H9 (cell line): ENCODE measurements at regions not wholly inside any gene's neighbourhood (a gene's known extent, or its start where the extent isn't known, plus 50 kb on each side); places are given as distances from the start of the nearest gene placed in this dataset.

ENCODE experiments used
- DNase-seq: peaks from one replicate; pipeline ENCODE4 v3.0.0-alpha.2; 2017
- H2AFZ ChIP-seq: one replicate; pipeline ENCODE4 v1.6.1; 2013; ENCODE audit warnings: mild to moderate bottlenecking, low read length, control low read depth, moderate library complexity
- H2AK5ac ChIP-seq: 2 replicates; pipeline ENCODE4 v1.6.1; 2013; ENCODE audit warnings: low read length, control low read depth, mixed read lengths; ENCODE audit not compliant: insufficient read length
- H2BK120ac ChIP-seq: one replicate; pipeline ENCODE4 v1.6.1; 2013; ENCODE audit warnings: low read depth, mild to moderate bottlenecking, low read length, control low read depth, inconsistent platforms; ENCODE audit not compliant: poor library complexity, severe bottlenecking
- H2BK12ac ChIP-seq: 2 replicates; pipeline ENCODE4 v1.6.1; 2013; ENCODE audit warnings: low read length, control low read depth, mixed read lengths, low read depth; ENCODE audit not compliant: insufficient read length
- H2BK15ac ChIP-seq: 2 replicates; pipeline ENCODE4 v1.6.1; 2013; ENCODE audit warnings: low read depth, low read length, control low read depth
- H2BK20ac ChIP-seq: one replicate; pipeline ENCODE4 v1.6.1; 2013; ENCODE audit warnings: low read depth, mild to moderate bottlenecking, low read length, control low read depth, inconsistent platforms; ENCODE audit not compliant: poor library complexity, severe bottlenecking
- H2BK5ac ChIP-seq: 2 replicates; pipeline ENCODE4 v1.6.1; 2013; ENCODE audit warnings: low read length, control low read depth, mixed read lengths; ENCODE audit not compliant: insufficient read length
- H3K14ac ChIP-seq: 2 replicates; pipeline ENCODE4 v1.6.1; 2013; ENCODE audit warnings: low read length, control low read depth; ENCODE audit not compliant: insufficient read depth
- H3K18ac ChIP-seq: 2 replicates; pipeline ENCODE4 v1.6.1; 2013; ENCODE audit warnings: low read depth, mild to moderate bottlenecking, mixed read lengths, low read length, control low read depth; ENCODE audit not compliant: insufficient read length
- H3K23ac ChIP-seq: 2 replicates; pipeline ENCODE4 v1.6.1; 2013; ENCODE audit warnings: low read length, control low read depth, mixed read lengths, low read depth; ENCODE audit not compliant: insufficient read length
- H3K23me2 ChIP-seq: 2 replicates; pipeline ENCODE4 v1.6.1; 2013; ENCODE audit warnings: low read depth, mild to moderate bottlenecking, mixed read lengths, low read length, control low read depth; ENCODE audit not compliant: insufficient read length, poor library complexity, severe bottlenecking
- H3K27ac ChIP-seq: 2 replicates; pipeline ENCODE4 v1.5.1; 2013; ENCODE audit warnings: low read length, control low read depth, mixed read lengths, low read depth; ENCODE audit not compliant: insufficient read length
- H3K27me3 ChIP-seq: 2 replicates; pipeline ENCODE4 v1.6.1; 2013; ENCODE audit warnings: low read length, control low read depth, inconsistent platforms; ENCODE audit not compliant: insufficient read depth
- H3K4ac ChIP-seq: 2 replicates; pipeline ENCODE4 v1.6.1; 2013; ENCODE audit warnings: low read depth, mild to moderate bottlenecking, control low read depth, inconsistent platforms, low read length, moderate library complexity
- H3K4me1 ChIP-seq: 2 replicates; pipeline ENCODE4 v1.6.1; 2013; ENCODE audit warnings: low read length, control low read depth, inconsistent platforms; ENCODE audit not compliant: insufficient read depth
- H3K4me2 ChIP-seq: 2 replicates; pipeline ENCODE4 v1.6.1; 2013; ENCODE audit warnings: low read length, control low read depth, mixed read lengths; ENCODE audit not compliant: insufficient read length, insufficient read depth
- H3K56ac ChIP-seq: 2 replicates; pipeline ENCODE4 v1.6.1; 2013; ENCODE audit warnings: low read depth, mild to moderate bottlenecking, mixed read lengths, low read length, control low read depth; ENCODE audit not compliant: insufficient read length
- H3K79me1 ChIP-seq: 2 replicates; pipeline ENCODE4 v1.6.1; 2013; ENCODE audit warnings: low read depth, mild to moderate bottlenecking, moderate library complexity, low read length, control low read depth, inconsistent platforms; ENCODE audit not compliant: insufficient read depth, poor library complexity, severe bottlenecking
- H3K79me2 ChIP-seq: 2 replicates; pipeline ENCODE4 v1.6.1; 2013; ENCODE audit warnings: low read length, control low read depth, inconsistent platforms; ENCODE audit not compliant: insufficient read depth
- H3K9ac ChIP-seq: 2 replicates; pipeline ENCODE4 v1.6.1; 2013; ENCODE audit warnings: low read length, control low read depth, mixed read lengths; ENCODE audit not compliant: insufficient read length; ENCODE audit errors: extremely low read depth
- H3K9me3 ChIP-seq: one replicate; pipeline ENCODE4 v1.6.1; 2013; ENCODE audit warnings: low read depth, low read length, inconsistent platforms; ENCODE audit not compliant: control insufficient read depth
- H3T11ph ChIP-seq: one replicate; pipeline ENCODE4 v1.6.1; 2013; ENCODE audit warnings: mild to moderate bottlenecking, low read length, control low read depth, inconsistent platforms
- H4K20me1 ChIP-seq: one replicate; pipeline ENCODE4 v1.6.1; 2013; ENCODE audit not compliant: control insufficient read depth, insufficient read length, insufficient read depth
- H4K5ac ChIP-seq: 2 replicates; pipeline ENCODE4 v1.6.1; 2013; ENCODE audit warnings: low read depth, mild to moderate bottlenecking, mixed read lengths, low read length, control low read depth; ENCODE audit not compliant: insufficient read length
- H4K8ac ChIP-seq: replicated peaks from 2 replicates; pipeline ENCODE4 v1.6.1; 2013; ENCODE audit warnings: low read length, control low read depth, mixed read lengths, low read depth; ENCODE audit not compliant: insufficient read length
- H4K91ac ChIP-seq: 2 replicates; pipeline ENCODE4 v1.6.1; 2013; ENCODE audit warnings: low read depth, mild to moderate bottlenecking, moderate library complexity, mixed read lengths, low read length, control low read depth; ENCODE audit not compliant: insufficient read length
- H3K27ac Mint-ChIP-seq, 3 experiments: 2 replicates in 2 of 3; 3 replicates in 1 of 3; pipeline ENCODE4 v1.8.0; 2020 to 2021; ENCODE audit warnings: mixed read lengths in 3 of 3, mild to moderate bottlenecking in 1 of 3, moderate library complexity in 1 of 3
- H3K27me3 Mint-ChIP-seq: 2 replicates; pipeline ENCODE4 v1.8.0; 2021; ENCODE audit warnings: low read depth, mild to moderate bottlenecking, moderate library complexity, mixed read lengths
- H3K36me3 Mint-ChIP-seq, 3 experiments: 2 replicates in 2 of 3; 3 replicates in 1 of 3; pipeline ENCODE4 v1.8.0; 2020 to 2021; ENCODE audit warnings: low read depth in 3 of 3, mixed read lengths in 3 of 3; ENCODE audit not compliant: insufficient read depth in 1 of 3
- H3K4me1 Mint-ChIP-seq, 2 experiments: 2 replicates each; pipeline ENCODE4 v1.8.0; 2020; ENCODE audit warnings: mixed read lengths in 2 of 2
- H3K4me3 Mint-ChIP-seq, 2 experiments: 2 replicates in 1 of 2; 3 replicates in 1 of 2; pipeline ENCODE4 v1.8.0; 2020 to 2021; ENCODE audit warnings: mild to moderate bottlenecking in 2 of 2, mixed read lengths in 2 of 2, moderate library complexity in 1 of 2
- H3K9me3 Mint-ChIP-seq, 2 experiments: 2 replicates in 1 of 2; 3 replicates in 1 of 2; pipeline ENCODE4 v1.8.0; 2020; ENCODE audit warnings: mild to moderate bottlenecking in 2 of 2, mixed read lengths in 2 of 2, moderate library complexity in 1 of 2
- WGBS: extraction: QIAGEN DNeasy Blood & Tissue Kit; methylation state at CpG from one replicate; pipeline ENCODE4 v1.1.7; 2013; ENCODE audit warnings: missing lambda C conversion rate, low lambda C conversion rate, mixed read lengths; ENCODE audit not compliant: insufficient read length; ENCODE audit errors: extremely low coverage; 5-methylcytosine and 5-hydroxymethylcytosine counted together
- TF ChIP-seq, protein P1 (sequence below): fragments of 200-600 bp; sonication (generic); conservative IDR thresholded peaks from 3 replicates; pipeline ENCODE4 v1.8.0; 2021; ENCODE audit warnings: antibody characterized with exemption, mild to moderate bottlenecking

DNA sequence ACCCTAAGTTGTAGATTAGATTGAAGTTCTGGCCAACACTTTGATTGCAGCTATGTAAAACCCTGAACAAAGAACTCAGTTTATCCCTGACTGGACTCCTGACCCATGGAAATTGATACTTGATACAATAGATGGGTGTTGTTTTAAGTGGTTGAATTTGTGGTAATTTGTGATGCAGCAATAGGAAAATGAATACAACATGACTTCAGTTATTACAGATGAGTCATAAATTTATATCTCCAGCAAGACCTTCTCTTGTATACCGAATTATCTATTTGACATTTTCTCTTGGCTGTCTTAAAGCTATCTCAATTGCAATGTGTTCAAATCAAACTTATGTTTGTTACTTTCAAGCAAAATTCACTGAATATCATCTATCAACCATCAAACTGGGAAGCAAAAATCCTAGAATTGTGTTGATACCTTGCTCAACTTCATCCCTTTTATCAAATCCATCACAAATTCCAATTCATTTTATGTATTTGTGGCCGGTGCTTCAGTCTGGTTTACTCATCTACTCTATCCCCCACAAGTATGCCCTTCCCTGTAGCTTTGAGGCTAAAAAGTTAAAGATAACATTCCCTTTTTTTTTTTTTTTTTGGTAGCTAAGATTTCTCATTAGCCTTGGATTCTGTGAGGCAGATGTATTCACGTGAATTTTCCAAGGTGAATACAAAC lies 129.4 kb upstream of the CENPW start:
- Histone ChIP-seq H4K8ac (no peak overlapping the region), H3K23ac (no peak overlapping the region), H3K56ac (no peak overlapping the region), H4K5ac (no peak overlapping the region), H2BK120ac (no peak overlapping the region), H3K9ac (no peak overlapping the region), H3K4ac (no peak overlapping the region), H4K91ac (no peak overlapping the region), H4K20me1 (no peaks in the 10 kb centered on the region), H3K27ac (no peak overlapping the region), H3K14ac (no peak overlapping the region), H3K4me2 (no peak overlapping the region), H3K79me1 (no peaks in the 10 kb centered on the region), H2BK20ac (no peak overlapping the region), H3K27me3 (no peaks in the 10 kb centered on the region), H3T11ph (no peak overlapping the region), H3K18ac (no peak overlapping the region), H2BK15ac (no peak overlapping the region), H3K4me1 (no peaks in the 10 kb centered on the region; the same call in 1 of the 2 replicates), H2BK5ac (no peak overlapping the region), H2BK12ac (no peak overlapping the region), H2AK5ac (no peak overlapping the region), H3K23me2 (no peaks in the 10 kb centered on the region), H3K79me2 (no peaks in the 10 kb centered on the region), H3K9me3 (no peaks in the 10 kb centered on the region), H2AFZ (no peak overlapping the region)
- H3K36me3 Mint-ChIP-seq = no peaks in the 10 kb centered on the region
- H3K27ac Mint-ChIP-seq = no peak overlapping the region
- H3K4me3 Mint-ChIP-seq = no peak overlapping the region
- TF ChIP-seq, protein P1, sequence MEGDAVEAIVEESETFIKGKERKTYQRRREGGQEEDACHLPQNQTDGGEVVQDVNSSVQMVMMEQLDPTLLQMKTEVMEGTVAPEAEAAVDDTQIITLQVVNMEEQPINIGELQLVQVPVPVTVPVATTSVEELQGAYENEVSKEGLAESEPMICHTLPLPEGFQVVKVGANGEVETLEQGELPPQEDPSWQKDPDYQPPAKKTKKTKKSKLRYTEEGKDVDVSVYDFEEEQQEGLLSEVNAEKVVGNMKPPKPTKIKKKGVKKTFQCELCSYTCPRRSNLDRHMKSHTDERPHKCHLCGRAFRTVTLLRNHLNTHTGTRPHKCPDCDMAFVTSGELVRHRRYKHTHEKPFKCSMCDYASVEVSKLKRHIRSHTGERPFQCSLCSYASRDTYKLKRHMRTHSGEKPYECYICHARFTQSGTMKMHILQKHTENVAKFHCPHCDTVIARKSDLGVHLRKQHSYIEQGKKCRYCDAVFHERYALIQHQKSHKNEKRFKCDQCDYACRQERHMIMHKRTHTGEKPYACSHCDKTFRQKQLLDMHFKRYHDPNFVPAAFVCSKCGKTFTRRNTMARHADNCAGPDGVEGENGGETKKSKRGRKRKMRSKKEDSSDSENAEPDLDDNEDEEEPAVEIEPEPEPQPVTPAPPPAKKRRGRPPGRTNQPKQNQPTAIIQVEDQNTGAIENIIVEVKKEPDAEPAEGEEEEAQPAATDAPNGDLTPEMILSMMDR = no peak
- no CpG with 5 or more reads among the region's 3 CpGs for WGBS
- DNase-seq = no peak
- no peaks in the 10 kb centered on the region for H3K27me3 Mint-ChIP-seq
- no peaks in the 10 kb centered on the region; a peak in 1 of 4 replicates for H3K4me1 Mint-ChIP-seq
- H3K9me3 Mint-ChIP-seq = no peaks in the 10 kb centered on the region
